ENCODE measurements at regions not wholly inside any gene's neighbourhood (a gene's known extent, or its start where the extent isn't known, plus 50 kb on each side); places are given as distances from the start of the nearest gene placed in this dataset.

DNA sequence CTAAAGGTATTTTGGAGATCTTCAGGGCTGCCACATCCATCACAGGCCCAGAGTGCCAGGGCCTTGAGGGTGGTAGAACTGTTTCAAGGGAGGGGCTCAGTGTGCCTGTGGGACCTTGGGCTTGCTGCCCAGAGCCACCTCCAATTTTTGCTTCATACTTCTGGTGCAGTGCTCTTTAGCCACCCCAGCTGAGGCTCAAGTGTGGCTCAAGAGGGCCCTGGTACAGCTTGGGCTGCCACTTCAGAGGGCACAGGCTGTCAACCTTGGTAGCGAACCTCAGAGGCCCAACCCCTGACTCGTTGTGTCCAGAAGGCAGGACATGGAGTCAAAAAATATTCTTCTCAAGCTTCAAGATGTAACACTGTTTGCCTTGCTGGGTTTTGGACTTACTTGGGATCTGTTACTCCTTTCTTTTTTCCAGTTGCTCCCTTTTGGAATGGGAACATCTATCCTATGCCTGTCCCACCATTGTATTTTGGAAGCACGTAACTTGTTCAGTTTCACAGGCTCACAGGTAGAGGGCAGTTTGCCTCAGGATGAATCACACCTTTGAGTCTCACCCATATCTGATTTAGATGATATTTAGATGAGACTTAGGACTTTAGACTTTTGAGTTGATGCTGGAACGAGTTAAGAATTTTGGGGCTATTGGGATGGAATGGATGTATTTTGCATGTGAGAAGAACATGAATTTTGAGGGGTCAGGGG lies 224.8 kb downstream of the RPS24 start:
- Histone ChIP-seq H3K79me2 (ENCODE audit: low read depth) (no peaks in the 10 kb centered on the region), H4K20me1 (ENCODE audit: insufficient read depth) (no peaks in the 10 kb centered on the region), H3K9me3 (ENCODE audit: insufficient read depth, low read depth) (no peaks in the 10 kb centered on the region; the same call in 1 of the 2 replicates), H3K4me2 (no peak overlapping the region), H3K4me3 (no peak overlapping the region), H3K27ac (no peak overlapping the region), H3K4me1 (replicated peaks; ENCODE audit: insufficient read depth) (peaks cover 17% of the 10 kb centered on the region), H3K9me2 (ENCODE audit: insufficient read depth) (no peaks in the 10 kb centered on the region), H2AFZ (no peak overlapping the region), H3K36me3 (ENCODE audit: low read depth) (no peaks in the 10 kb centered on the region), H3F3A (ENCODE audit: insufficient read depth, low read depth) (peaks cover 12% of the 10 kb centered on the region; the same call in 1 of the 2 replicates), H3K27me3 (ENCODE audit: insufficient read depth, low read depth) (no peaks in the 10 kb centered on the region)
- no TSS peak for BruUV-seq (replicated peaks)
- DNase-seq: no peak
- TF ChIP-seq, protein P1, sequence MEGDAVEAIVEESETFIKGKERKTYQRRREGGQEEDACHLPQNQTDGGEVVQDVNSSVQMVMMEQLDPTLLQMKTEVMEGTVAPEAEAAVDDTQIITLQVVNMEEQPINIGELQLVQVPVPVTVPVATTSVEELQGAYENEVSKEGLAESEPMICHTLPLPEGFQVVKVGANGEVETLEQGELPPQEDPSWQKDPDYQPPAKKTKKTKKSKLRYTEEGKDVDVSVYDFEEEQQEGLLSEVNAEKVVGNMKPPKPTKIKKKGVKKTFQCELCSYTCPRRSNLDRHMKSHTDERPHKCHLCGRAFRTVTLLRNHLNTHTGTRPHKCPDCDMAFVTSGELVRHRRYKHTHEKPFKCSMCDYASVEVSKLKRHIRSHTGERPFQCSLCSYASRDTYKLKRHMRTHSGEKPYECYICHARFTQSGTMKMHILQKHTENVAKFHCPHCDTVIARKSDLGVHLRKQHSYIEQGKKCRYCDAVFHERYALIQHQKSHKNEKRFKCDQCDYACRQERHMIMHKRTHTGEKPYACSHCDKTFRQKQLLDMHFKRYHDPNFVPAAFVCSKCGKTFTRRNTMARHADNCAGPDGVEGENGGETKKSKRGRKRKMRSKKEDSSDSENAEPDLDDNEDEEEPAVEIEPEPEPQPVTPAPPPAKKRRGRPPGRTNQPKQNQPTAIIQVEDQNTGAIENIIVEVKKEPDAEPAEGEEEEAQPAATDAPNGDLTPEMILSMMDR (conservative IDR thresholded peaks at IDR 0.05): 0 out of 2 replicates have a peak, but pooled peaks have one; percentile 38
- TF ChIP-seq EZH2 (IDR thresholded peaks at IDR 0.05; ENCODE audit: low read depth): no peak
- POLR2A ChIA-PET (ENCODE audit: unreplicated experiment): no interaction called here
- intact Hi-C loops (cut with micrococcal nuclease; ENCODE audit: unreplicated experiment): no loop called here
- CTCF ChIA-PET: no interaction called here

DNA sequence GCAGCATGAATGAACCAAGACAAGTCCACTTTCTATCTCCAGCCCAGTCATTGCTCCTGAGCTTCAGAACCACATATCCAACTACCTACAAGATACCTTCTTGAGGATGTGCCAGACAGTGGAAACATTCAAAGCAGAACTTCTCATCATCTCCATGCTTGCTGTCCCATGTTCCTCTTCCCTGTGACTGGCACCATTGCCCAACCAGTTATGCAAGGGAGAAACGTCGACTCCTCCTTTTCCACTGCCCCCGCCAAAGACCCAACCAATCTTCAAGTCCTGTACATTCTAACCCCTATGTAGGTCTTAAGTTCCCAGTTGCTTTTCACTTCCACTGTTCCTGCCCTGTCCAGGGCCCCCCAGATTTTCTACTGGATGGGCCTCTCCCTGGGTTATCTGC lies 225.7 kb downstream of the RPS24 start:
- intact Hi-C loops (cut with micrococcal nuclease; ENCODE audit: unreplicated experiment): no loop called here
- Histone ChIP-seq H3K9me3 (ENCODE audit: insufficient read depth, low read depth) (no peaks in the 10 kb centered on the region; the same call in 1 of the 2 replicates), H3K27ac (no peak overlapping the region), H3K36me3 (ENCODE audit: low read depth) (no peaks in the 10 kb centered on the region), H3F3A (ENCODE audit: insufficient read depth, low read depth) (peaks cover 12% of the 10 kb centered on the region; the same call in 1 of the 2 replicates), H4K20me1 (ENCODE audit: insufficient read depth) (no peaks in the 10 kb centered on the region), H3K4me1 (replicated peaks; ENCODE audit: insufficient read depth) (peaks cover 17% of the 10 kb centered on the region), H3K27me3 (ENCODE audit: insufficient read depth, low read depth) (no peaks in the 10 kb centered on the region), H2AFZ (no peak overlapping the region), H3K9me2 (ENCODE audit: insufficient read depth) (no peaks in the 10 kb centered on the region), H3K79me2 (ENCODE audit: low read depth) (no peaks in the 10 kb centered on the region), H3K4me3 (no peak overlapping the region), H3K4me2 (no peak overlapping the region)
- CTCF ChIA-PET: no interaction called here
- POLR2A ChIA-PET (ENCODE audit: unreplicated experiment): no interaction called here
- no peak for DNase-seq
- BruUV-seq (replicated peaks): no TSS peak
- TF ChIP-seq, protein P1 (conservative IDR thresholded peaks at IDR 0.05): no peak
- no peak for TF ChIP-seq EZH2 (IDR thresholded peaks at IDR 0.05; ENCODE audit: low read depth)

DNA sequence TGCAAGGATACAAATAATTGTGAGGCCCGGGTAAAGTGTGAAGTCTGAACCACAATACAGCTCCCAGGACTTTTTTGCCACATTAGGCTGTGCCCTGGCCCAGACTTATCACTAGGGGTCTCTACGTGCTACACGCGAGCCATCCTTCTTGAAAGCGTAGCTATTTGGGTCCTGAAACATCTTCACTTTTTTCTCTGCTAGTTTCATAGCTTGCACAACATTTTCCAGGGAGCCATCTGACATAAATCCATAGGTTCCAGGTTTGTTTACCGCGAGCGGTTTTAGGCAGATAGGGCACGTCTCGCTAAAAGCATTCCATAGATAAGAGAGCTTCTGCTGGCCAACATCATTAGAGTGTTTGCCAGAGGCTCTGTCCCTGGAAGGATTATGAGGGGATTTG lies 226.5 kb downstream of the RPS24 start:
- ChIA-PET POLR2A (ENCODE audit: unreplicated experiment) (no interaction called here), CTCF (interaction anchor here (0.6 kb wide), 1 partner anchor 100 kb away, joined by 5 read pairs; no protein-coding TSS in a partner anchor)
- H3K27me3 ChIP-seq (ENCODE audit: insufficient read depth, low read depth): no peaks in the 10 kb centered on the region
- no peak overlapping the region for H2AFZ ChIP-seq
- intact Hi-C loops (cut with micrococcal nuclease; ENCODE audit: unreplicated experiment): no loop called here
- no peaks in the 10 kb centered on the region for H4K20me1 ChIP-seq (ENCODE audit: insufficient read depth)
- H3K79me2 ChIP-seq (ENCODE audit: low read depth): no peaks in the 10 kb centered on the region
- H3K4me1 ChIP-seq (replicated peaks; ENCODE audit: insufficient read depth): peaks cover 16% of the 10 kb centered on the region
- no TSS peak for BruUV-seq (replicated peaks)
- no peak overlapping the region for H3K4me3 ChIP-seq
- no peak for DNase-seq
- H3F3A ChIP-seq (ENCODE audit: insufficient read depth, low read depth): peaks cover 12% of the 10 kb centered on the region; the same call in 1 of the 2 replicates
- no peaks in the 10 kb centered on the region for H3K9me2 ChIP-seq (ENCODE audit: insufficient read depth)
- no peaks in the 10 kb centered on the region; the same call in 1 of the 2 replicates for H3K9me3 ChIP-seq (ENCODE audit: insufficient read depth, low read depth)
- no peak overlapping the region for H3K4me2 ChIP-seq
- no peaks in the 10 kb centered on the region for H3K36me3 ChIP-seq (ENCODE audit: low read depth)
- no peak overlapping the region for H3K27ac ChIP-seq
- TF ChIP-seq EZH2 (IDR thresholded peaks at IDR 0.05; ENCODE audit: low read depth): no peak
- TF ChIP-seq, protein P1 (conservative IDR thresholded peaks at IDR 0.05): no peak

Measured in PC-9 (cell line).